Cardiac fibroblast (primary cell): ENCODE measurements at regions not wholly inside any gene's neighbourhood (a gene's known extent, or its start where the extent isn't known, plus 50 kb on each side); places are given as distances from the start of the nearest gene placed in this dataset.

ENCODE experiments used
- DNase-seq, 2 donors: peaks; one replicate each; pipeline versions ENCODE4 v3.0.0 to v3.0.0-alpha.2; 2010; ENCODE audit warnings: low read depth in 2 of 2
- H3K4me3 ChIP-seq, 2 donors: replicated peaks in 1 of 2; 1 replicate in 1 of 2; 2 replicates in 1 of 2; pipeline ENCODE4 v1.5.1; 2011; ENCODE audit warnings: low read depth in 2 of 2, low read length in 2 of 2, mild to moderate bottlenecking in 2 of 2, moderate library complexity in 1 of 2
- CTCF ChIP-seq: IDR thresholded peaks from one replicate; pipeline ENCODE4 v1.5.1; 2011; ENCODE audit warnings: low read depth, mild to moderate bottlenecking, low read length, inconsistent platforms

- no peak for TF ChIP-seq CTCF
- DNase-seq: no peak
- no peak overlapping the region for H3K4me3 ChIP-seq
Observed at GRCh38 chr1:37233606-37234005, 199.3 kb upstream of the GRIK3 start.

- H3K4me3 ChIP-seq: no peak overlapping the region
- DNase-seq: no peak
- no peak for TF ChIP-seq CTCF
Observed at GRCh38 chr1:37234941-37235418, 200.7 kb upstream of the GRIK3 start.

GRCh38 chr1:37237948-37238347 is 203.6 kb upstream of the GRIK3 start:
- no peak overlapping the region for H3K4me3 ChIP-seq
- DNase-seq: no peak
- TF ChIP-seq CTCF: no peak

- no peak for TF ChIP-seq CTCF
- no peak overlapping the region for H3K4me3 ChIP-seq
- DNase-seq: no peak
Observed at GRCh38 chr1:37238364-37239224, 204.3 kb upstream of the GRIK3 start.

- no peak overlapping the region for H3K4me3 ChIP-seq
- TF ChIP-seq CTCF: no peak
- DNase-seq: no peak
Observed at GRCh38 chr1:37239225-37239740, 205.0 kb upstream of the GRIK3 start.

- no peak for DNase-seq
- TF ChIP-seq CTCF: no peak
- no peak overlapping the region for H3K4me3 ChIP-seq
Observed at GRCh38 chr1:37240897-37241296, 206.6 kb upstream of the GRIK3 start.
